Liver (tissue), 8 donors: ENCODE measurements at regions not wholly inside any gene's neighbourhood (a gene's known extent, or its start where the extent isn't known, plus 50 kb on each side); places are given as distances from the start of the nearest gene placed in this dataset.

ENCODE experiments used
- DNase-seq: peaks from one replicate; pipeline ENCODE4 v3.0.0-alpha.2; 2017; ENCODE audit warnings: low spot score
- H3K27ac ChIP-seq, 2 donors: one replicate each; pipeline ENCODE4 v1.7.0; 2013; ENCODE audit warnings: inconsistent platforms in 2 of 2, low read length in 2 of 2, control low read depth in 1 of 2, low read depth in 1 of 2, mild to moderate bottlenecking in 1 of 2
- H3K27me3 ChIP-seq, 4 donors: one replicate each; pipeline versions ENCODE4 v1.6.1 to v1.7.0; 2013; ENCODE audit warnings: low read length in 3 of 4, inconsistent platforms in 1 of 4, mild to moderate bottlenecking in 1 of 4, moderate library complexity in 1 of 4; ENCODE audit not compliant: control insufficient read depth in 4 of 4, insufficient read depth in 4 of 4
- H3K36me3 ChIP-seq, 4 donors: one replicate each; pipeline versions ENCODE4 v1.6.1 to v1.7.0; 2013; ENCODE audit warnings: low read length in 3 of 4, mild to moderate bottlenecking in 3 of 4, low read depth in 1 of 4, moderate library complexity in 1 of 4; ENCODE audit not compliant: control insufficient read depth in 4 of 4, insufficient read depth in 3 of 4
- H3K4me1 ChIP-seq, 4 donors: one replicate each; pipeline versions ENCODE4 v1.6.1 to v1.7.0; 2013; ENCODE audit warnings: low read length in 3 of 4, mild to moderate bottlenecking in 3 of 4, moderate library complexity in 1 of 4; ENCODE audit not compliant: control insufficient read depth in 4 of 4, insufficient read depth in 4 of 4
- H3K4me3 ChIP-seq, 3 donors: one replicate each; pipeline versions ENCODE4 v1.6.1 to v1.7.0; 2013; ENCODE audit warnings: low read length in 3 of 3, control low read depth in 1 of 3, low read depth in 1 of 3, mild to moderate bottlenecking in 1 of 3
- H3K9ac ChIP-seq, 2 donors: one replicate each; pipeline ENCODE4 v1.7.0; 2013; ENCODE audit warnings: low read length in 2 of 2, mild to moderate bottlenecking in 2 of 2, moderate library complexity in 2 of 2, control low read depth in 1 of 2, low read depth in 1 of 2
- H3K9me3 ChIP-seq, 4 donors: one replicate each; pipeline versions ENCODE4 v1.6.1 to v1.7.0; 2013; ENCODE audit warnings: low read length in 3 of 4; ENCODE audit not compliant: control insufficient read depth in 4 of 4
- ATF3 ChIP-seq: IDR thresholded peaks from 2 replicates; pipeline ENCODE4 v1.6.1; 2016; ENCODE audit warnings: antibody characterized with exemption
- CTCF ChIP-seq: fragments of 150-350 bp; IDR thresholded peaks from 2 replicates; pipeline ENCODE4 v1.5.1; 2017; ENCODE audit warnings: improper control_type of control experiment, low read depth, low read length; ENCODE audit not compliant: missing input control
- EGR1 ChIP-seq, 2 donors: IDR thresholded peaks; 2 replicates each; pipeline ENCODE4 v1.6.1; 2016 to 2018; ENCODE audit warnings: antibody characterized with exemption in 2 of 2, low read depth in 2 of 2
- FOXA1 ChIP-seq: IDR thresholded peaks from 2 replicates; pipeline ENCODE4 v1.6.1; 2016; ENCODE audit warnings: antibody characterized with exemption
- FOXA2 ChIP-seq: IDR thresholded peaks from 2 replicates; pipeline ENCODE4 v1.6.1; 2016; ENCODE audit warnings: antibody characterized with exemption
- HNF4A ChIP-seq, 2 donors: conservative IDR thresholded peaks; 2 replicates each; pipeline ENCODE4 v1.6.1; 2016; ENCODE audit warnings: antibody characterized with exemption in 2 of 2, mild to moderate bottlenecking in 2 of 2
- HNF4G ChIP-seq: IDR thresholded peaks from 2 replicates; pipeline ENCODE4 v1.6.1; 2016; ENCODE audit warnings: antibody characterized with exemption
- JUND ChIP-seq, 2 donors: IDR thresholded peaks; 2 replicates each; pipeline ENCODE4 v1.6.1; 2016; ENCODE audit warnings: antibody characterized with exemption in 2 of 2
- MAX ChIP-seq: IDR thresholded peaks from 2 replicates; pipeline ENCODE4 v1.6.1; 2016; ENCODE audit warnings: antibody characterized with exemption
- NR2F2 ChIP-seq: IDR thresholded peaks from 2 replicates; pipeline ENCODE4 v1.6.1; 2016; ENCODE audit warnings: antibody characterized with exemption
- RAD21 ChIP-seq, 2 donors: IDR thresholded peaks; 2 replicates each; pipeline ENCODE4 v1.6.1; 2016; ENCODE audit warnings: antibody characterized with exemption in 2 of 2, mild to moderate bottlenecking in 2 of 2
- RXRA ChIP-seq, 2 donors: IDR thresholded peaks; 2 replicates each; pipeline ENCODE4 v1.6.1; 2017 to 2018; ENCODE audit warnings: antibody characterized with exemption in 2 of 2, mild to moderate bottlenecking in 1 of 2
- SP1 ChIP-seq: IDR thresholded peaks from 2 replicates; pipeline ENCODE4 v1.6.1; 2018; ENCODE audit warnings: antibody characterized with exemption, mild to moderate bottlenecking
- TAF1 ChIP-seq: conservative IDR thresholded peaks from 2 replicates; pipeline ENCODE4 v1.6.1; 2016; ENCODE audit warnings: antibody characterized with exemption, mild to moderate bottlenecking
- YY1 ChIP-seq: IDR thresholded peaks from 2 replicates; pipeline ENCODE4 v1.6.1; 2016; ENCODE audit warnings: antibody characterized with exemption, mild to moderate bottlenecking
- ZBTB33 ChIP-seq: IDR thresholded peaks from 2 replicates; pipeline ENCODE4 v1.6.1; 2016; ENCODE audit warnings: antibody characterized with exemption
- WGBS: extraction: QIAGEN DNeasy Blood & Tissue Kit; methylation state at CpG from one replicate; pipeline ENCODE4 v1.1.7; 2013; 5-methylcytosine and 5-hydroxymethylcytosine counted together
- TF ChIP-seq, protein P1 (sequence below): IDR thresholded peaks from 2 replicates; pipeline ENCODE4 v1.6.1; 2016; ENCODE audit warnings: antibody characterized with exemption, mild to moderate bottlenecking
- donor health status: healthy.
- donor health status: healthy.
- donor health status: healthy.
- donor health status: healthy.
- donor health status: healthy.

DNA sequence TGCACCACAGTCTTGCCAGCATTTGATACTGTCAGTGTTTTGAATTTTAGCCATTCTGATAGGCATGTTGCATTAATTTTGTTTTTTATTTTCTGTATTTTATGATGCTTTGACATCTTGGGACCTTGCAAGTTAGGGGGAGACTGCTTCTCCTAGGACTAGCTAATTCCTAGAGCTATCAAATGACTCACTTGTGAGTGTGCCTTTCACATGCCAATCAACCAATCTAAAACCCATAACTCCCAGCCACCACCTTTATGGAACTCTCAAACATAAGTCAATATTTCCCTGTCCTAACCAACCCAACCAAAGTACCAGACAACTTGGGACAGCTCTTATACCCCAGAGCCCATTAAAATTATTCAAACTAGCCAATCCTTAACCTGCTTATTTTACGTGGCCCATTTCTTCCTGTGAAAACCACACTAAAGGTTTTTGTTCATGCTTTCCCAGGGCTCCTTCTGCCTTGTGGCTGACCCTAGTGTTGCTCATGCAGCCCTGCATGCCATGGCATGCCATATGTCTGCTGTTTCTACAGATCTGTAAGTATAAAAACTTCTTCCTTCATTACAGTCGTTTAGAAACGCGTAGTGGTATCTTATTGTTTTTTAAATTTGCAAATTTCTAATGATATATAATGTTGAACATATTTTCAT lies 230.1 kb downstream of the GPD2 start:
- H3K36me3 ChIP-seq = no peaks in the 10 kb centered on the region
- no peak for DNase-seq
- no peak overlapping the region for H3K27ac ChIP-seq
- TF ChIP-seq RXRA (IDR thresholded peaks at IDR 0.05) (no peak), YY1 (no peak), HNF4A (conservative IDR thresholded peaks at IDR 0.05) (no peak), TAF1 (no peak), RAD21 (IDR thresholded peaks at IDR 0.05) (no peak), ATF3 (no peak), FOXA2 (no peak), HNF4G (no peak), ZBTB33 (no peak), JUND (IDR thresholded peaks at IDR 0.05) (no peak), FOXA1 (no peak)
- TF ChIP-seq, protein P1, sequence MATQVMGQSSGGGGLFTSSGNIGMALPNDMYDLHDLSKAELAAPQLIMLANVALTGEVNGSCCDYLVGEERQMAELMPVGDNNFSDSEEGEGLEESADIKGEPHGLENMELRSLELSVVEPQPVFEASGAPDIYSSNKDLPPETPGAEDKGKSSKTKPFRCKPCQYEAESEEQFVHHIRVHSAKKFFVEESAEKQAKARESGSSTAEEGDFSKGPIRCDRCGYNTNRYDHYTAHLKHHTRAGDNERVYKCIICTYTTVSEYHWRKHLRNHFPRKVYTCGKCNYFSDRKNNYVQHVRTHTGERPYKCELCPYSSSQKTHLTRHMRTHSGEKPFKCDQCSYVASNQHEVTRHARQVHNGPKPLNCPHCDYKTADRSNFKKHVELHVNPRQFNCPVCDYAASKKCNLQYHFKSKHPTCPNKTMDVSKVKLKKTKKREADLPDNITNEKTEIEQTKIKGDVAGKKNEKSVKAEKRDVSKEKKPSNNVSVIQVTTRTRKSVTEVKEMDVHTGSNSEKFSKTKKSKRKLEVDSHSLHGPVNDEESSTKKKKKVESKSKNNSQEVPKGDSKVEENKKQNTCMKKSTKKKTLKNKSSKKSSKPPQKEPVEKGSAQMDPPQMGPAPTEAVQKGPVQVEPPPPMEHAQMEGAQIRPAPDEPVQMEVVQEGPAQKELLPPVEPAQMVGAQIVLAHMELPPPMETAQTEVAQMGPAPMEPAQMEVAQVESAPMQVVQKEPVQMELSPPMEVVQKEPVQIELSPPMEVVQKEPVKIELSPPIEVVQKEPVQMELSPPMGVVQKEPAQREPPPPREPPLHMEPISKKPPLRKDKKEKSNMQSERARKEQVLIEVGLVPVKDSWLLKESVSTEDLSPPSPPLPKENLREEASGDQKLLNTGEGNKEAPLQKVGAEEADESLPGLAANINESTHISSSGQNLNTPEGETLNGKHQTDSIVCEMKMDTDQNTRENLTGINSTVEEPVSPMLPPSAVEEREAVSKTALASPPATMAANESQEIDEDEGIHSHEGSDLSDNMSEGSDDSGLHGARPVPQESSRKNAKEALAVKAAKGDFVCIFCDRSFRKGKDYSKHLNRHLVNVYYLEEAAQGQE = no peak
- WGBS = 93% methylated on average over 4 of the region's 4 CpGs
- no peak overlapping the region for H3K9ac ChIP-seq
- no peak overlapping the region for H3K4me3 ChIP-seq
- peaks cover 0 to 4% (median 2%) of the 10 kb centered on the region in 4 donors for H3K9me3 ChIP-seq
- H3K27me3 ChIP-seq = no peaks in the 10 kb centered on the region
- H3K4me1 ChIP-seq = peaks cover 0 to 4% (median 0%) of the 10 kb centered on the region in 4 donors

DNA sequence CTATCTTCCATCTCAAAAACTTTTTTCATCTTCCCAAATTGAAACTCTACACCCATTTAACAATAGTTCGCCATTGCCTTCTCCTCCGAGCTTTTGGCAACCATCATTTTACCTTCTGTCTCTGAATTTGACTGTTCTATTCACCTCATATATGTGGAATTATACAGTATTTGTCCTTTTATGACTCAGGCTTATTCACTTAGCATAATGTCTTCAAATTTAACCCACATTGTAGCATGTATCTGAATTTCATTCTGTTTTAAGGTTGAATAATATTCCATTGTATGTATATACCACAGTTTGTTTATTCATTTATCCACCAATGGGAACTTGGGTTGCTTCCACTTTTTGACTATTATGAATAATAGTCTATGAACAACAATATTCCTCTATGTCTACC lies 233.9 kb downstream of the GPD2 start:
- no peak for DNase-seq
- H3K9me3 ChIP-seq = peaks cover 0 to 4% (median 2%) of the 10 kb centered on the region in 4 donors
- peaks cover 0 to 1% (median 0%) of the 10 kb centered on the region in 4 donors for H3K4me1 ChIP-seq
- H3K27ac ChIP-seq = no peak overlapping the region
- H3K27me3 ChIP-seq = no peaks in the 10 kb centered on the region
- H3K36me3 ChIP-seq = no peaks in the 10 kb centered on the region
- H3K4me3 ChIP-seq = no peak overlapping the region
- H3K9ac ChIP-seq = no peak overlapping the region
- 96% methylated on average over 2 of the region's 2 CpGs for WGBS
- no peak for TF ChIP-seq RXRA (IDR thresholded peaks at IDR 0.05)
- TF ChIP-seq, protein P1 = no peak
- no peak for TF ChIP-seq ZBTB33
- TF ChIP-seq YY1 = no peak
- TF ChIP-seq FOXA2 = no peak
- TF ChIP-seq NR2F2 = no peak
- no peak for TF ChIP-seq HNF4A (conservative IDR thresholded peaks at IDR 0.05)
- no peak for TF ChIP-seq ATF3
- TF ChIP-seq JUND (IDR thresholded peaks at IDR 0.05) = no peak
- TF ChIP-seq SP1 = no peak
- no peak for TF ChIP-seq MAX
- TF ChIP-seq CTCF = no peak
- no peak for TF ChIP-seq HNF4G
- TF ChIP-seq EGR1 (IDR thresholded peaks at IDR 0.05; ENCODE audit: low read depth in 2 of 2) = no peak
- no peak for TF ChIP-seq TAF1
- no peak for TF ChIP-seq FOXA1
